GM12872 (cell line): ENCODE measurements at regions not wholly inside any gene's neighbourhood (a gene's known extent, or its start where the extent isn't known, plus 50 kb on each side); places are given as distances from the start of the nearest gene placed in this dataset.

Experiments used
- TF ChIP-seq, protein P1 (sequence below): IDR thresholded peaks from 3 replicates; pipeline ENCODE4 v1.5.1; 2011; ENCODE audit warnings: low read depth, mild to moderate bottlenecking, low read length, moderate library complexity; ENCODE audit not compliant: insufficient read depth

DNA sequence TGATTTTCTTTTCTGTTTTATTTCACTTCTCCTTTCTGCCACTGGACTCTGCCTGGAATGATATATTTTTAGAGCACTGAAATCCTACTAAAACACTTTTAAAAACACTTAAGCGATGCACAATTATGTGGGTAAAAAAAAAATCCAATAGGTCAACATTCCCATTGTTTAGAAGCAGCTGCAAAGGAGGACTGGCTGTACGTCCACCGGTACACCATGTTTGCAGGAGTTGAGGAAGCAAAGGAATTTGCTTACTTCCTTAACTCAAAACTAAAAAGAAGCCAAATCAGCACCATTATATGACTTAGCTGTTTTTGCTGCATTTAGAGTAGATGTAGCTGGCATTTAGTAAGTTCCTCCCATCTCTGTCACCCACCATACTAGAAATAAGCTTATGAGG is 186.8 kb upstream of the TMTC1 start:
- TF ChIP-seq, protein P1, sequence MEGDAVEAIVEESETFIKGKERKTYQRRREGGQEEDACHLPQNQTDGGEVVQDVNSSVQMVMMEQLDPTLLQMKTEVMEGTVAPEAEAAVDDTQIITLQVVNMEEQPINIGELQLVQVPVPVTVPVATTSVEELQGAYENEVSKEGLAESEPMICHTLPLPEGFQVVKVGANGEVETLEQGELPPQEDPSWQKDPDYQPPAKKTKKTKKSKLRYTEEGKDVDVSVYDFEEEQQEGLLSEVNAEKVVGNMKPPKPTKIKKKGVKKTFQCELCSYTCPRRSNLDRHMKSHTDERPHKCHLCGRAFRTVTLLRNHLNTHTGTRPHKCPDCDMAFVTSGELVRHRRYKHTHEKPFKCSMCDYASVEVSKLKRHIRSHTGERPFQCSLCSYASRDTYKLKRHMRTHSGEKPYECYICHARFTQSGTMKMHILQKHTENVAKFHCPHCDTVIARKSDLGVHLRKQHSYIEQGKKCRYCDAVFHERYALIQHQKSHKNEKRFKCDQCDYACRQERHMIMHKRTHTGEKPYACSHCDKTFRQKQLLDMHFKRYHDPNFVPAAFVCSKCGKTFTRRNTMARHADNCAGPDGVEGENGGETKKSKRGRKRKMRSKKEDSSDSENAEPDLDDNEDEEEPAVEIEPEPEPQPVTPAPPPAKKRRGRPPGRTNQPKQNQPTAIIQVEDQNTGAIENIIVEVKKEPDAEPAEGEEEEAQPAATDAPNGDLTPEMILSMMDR: no peak

DNA sequence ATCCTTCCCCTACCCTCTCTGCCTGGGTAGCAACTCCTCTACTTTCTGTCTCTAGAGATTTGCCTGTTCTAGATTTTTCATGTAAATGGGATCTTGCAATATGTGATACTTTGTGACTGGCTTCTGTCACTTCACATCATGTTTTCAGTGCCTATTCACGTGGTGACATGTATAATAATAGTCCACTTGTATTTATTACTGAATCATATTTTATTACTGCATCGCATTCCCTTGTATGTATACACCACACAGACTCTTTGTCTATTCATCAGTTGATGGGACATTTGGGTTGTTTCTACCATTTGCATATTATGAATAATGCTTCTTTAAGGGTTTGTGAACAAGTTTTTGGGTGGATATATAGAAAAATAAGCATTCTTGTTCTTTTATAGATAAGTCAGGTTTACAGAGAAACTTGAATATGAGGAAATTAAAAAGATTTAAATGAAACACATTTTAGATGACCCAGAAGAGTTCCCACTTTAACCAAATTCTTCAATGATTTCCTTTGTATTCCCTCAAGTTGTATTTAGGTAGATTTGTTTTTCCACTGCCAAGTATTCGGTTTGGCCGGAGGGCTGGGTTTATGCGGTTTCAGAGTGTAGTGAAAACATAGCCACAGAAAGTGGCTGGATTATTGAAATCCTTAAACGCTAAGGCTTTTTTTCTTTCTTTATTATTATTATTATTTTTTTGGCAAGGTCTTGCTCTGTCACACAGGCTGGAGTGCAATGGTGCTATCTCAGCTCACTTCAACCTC is 178.7 kb upstream of the TMTC1 start:
- TF ChIP-seq, protein P1: no peak

DNA sequence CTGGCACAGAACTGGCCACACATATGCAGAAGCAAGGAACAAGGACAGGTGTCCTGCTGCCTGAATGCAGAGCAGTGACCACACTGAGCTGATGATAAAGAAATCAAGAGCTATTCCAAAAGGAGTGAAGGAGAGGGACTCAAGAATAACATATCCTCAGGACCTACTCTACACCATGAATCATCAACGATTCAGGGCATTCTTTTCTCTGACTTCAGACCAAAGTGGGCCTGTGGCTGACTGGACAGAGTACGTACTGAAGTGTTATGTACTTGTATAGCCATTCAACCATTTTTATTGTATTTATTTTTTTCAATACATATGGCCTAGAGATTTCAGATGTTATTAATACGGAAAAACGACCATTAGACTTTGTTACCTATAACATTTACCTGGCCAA is 177.5 kb upstream of the TMTC1 start:
- TF ChIP-seq, protein P1: no peak

DNA sequence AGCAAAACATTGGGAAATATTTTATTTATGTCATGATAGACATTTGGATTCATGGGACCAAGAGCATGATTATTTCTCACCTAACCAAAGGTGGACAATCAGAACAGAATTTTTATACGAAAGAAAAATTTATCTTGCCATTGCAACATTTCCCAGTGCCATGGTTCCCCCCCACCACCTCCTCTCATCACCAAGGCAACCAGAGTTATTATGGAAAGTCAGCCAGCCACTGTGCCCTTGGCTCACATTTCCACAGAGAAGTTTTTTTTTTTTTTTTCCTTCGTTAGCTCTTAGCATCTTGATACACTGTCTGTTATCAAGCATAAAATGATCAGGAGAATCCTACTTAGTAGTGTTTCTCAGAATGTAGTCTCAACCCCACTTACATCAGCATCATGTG is 176.4 kb upstream of the TMTC1 start:
- TF ChIP-seq, protein P1: no peak

DNA sequence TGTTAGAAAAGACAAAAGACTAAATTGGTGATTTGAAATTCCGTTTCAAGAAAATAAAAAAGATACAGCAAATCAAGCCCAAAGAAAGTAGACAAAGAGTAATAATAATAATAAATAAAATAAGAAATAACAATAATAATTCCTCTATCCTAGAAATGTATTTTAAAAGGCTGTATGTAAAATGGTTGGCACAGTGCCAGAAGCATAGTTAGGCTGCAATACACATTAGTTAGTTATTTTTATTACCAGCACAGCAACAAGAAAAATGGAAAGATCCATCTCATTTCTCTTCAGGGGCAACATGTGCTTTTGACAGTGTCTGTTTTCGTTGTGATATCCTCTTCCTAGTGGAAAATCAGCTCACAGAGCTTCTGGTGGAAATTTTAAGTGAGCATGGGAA is 174.1 kb upstream of the TMTC1 start:
- TF ChIP-seq, protein P1: no peak

DNA sequence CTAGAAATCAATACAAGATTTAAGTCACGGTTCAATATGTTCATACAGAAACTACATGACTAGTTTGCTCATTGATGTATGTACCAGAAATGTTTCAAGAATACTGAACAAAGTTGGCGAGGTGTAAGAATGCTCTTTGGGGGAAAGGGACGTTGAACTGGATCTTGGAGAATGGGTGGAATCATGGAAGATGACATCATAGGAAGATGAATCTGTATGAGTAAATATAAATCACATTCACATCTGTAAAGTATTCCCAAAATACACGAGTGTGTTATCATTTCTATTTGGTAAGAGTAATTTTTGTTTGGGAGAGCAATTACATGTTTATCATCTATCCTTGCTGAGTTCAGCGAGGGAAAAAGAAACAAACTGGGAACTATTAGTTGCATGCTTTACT is 162.2 kb upstream of the TMTC1 start:
- TF ChIP-seq, protein P1: no peak

DNA sequence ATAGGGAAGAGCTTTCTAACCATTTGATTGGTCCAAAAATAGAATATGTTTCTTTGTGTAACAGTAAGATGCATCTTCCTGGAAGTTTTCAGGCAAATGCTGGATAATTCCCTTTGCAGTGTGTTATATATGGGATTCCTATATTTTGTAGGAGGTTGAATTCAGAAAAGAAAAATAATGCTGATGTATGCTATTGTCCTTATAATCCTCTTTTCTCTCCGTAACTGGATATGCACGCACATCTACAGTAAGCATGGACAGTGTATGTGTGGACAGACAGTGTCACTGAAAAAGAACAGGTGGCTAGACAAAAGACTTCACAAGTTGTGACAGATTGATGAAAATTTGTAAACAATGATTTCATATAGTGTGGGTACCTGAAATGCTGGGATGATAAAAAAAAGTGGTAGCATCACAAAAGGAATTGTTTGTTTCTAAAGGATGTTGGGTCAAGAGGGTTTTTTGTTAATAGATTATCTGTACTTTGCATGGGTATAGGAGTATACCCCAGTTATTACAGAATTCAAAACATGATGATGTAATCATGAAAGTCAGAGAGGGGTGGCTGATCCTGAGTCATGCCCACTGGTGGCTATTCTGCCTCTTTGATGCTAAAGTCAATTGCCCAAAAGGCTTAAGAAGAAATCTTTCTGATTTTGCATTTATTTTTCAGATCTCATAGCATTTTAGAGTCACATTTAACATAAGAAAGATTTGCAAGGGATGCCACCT is 160.7 kb upstream of the TMTC1 start:
- TF ChIP-seq, protein P1: no peak
